Activated naive CD8-positive, alpha-beta T cell treated with anti-CD3 and anti-CD28 coated beads, Interleukin-2, amount 10 ng/mL, durations not matched to agents 7 days and 5 days (primary cell): ENCODE measurements at regions not wholly inside any gene's neighbourhood (a gene's known extent, or its start where the extent isn't known, plus 50 kb on each side); places are given as distances from the start of the nearest gene placed in this dataset.

ENCODE experiments used
- ATAC-seq: fragments of 150-1000 bp; cut with Tn5 transposase; one replicate; pipeline ENCODE4 v1.10.0; 2021; ENCODE audit warnings: low read depth, moderate library complexity
- POLR2A ChIA-PET: fragments of 350-600 bp; sonication (Branson Sonifier 250); formaldehyde crosslinking; loops from one replicate; lab custom pipeline; 2021; ENCODE audit warnings: antibody characterized with exemption; lab: Charles Lee
- DNase-seq: peaks from one replicate; pipeline ENCODE4 v3.0.0; 2021
- H3K27ac Mint-ChIP-seq: one replicate; pipeline ENCODE4 v1.8.0; 2022; ENCODE audit warnings: mild to moderate bottlenecking, mixed read lengths
- H3K27me3 Mint-ChIP-seq: one replicate; pipeline ENCODE4 v1.8.0; 2022; ENCODE audit warnings: mild to moderate bottlenecking, moderate library complexity, mixed read lengths
- H3K36me3 Mint-ChIP-seq: one replicate; pipeline ENCODE4 v1.8.0; 2021; ENCODE audit warnings: mild to moderate bottlenecking, mixed read lengths
- H3K4me1 Mint-ChIP-seq: one replicate; pipeline ENCODE4 v1.8.0; 2021; ENCODE audit warnings: mixed read lengths
- H3K4me3 Mint-ChIP-seq: one replicate; pipeline ENCODE4 v1.8.0; 2022; ENCODE audit warnings: mild to moderate bottlenecking, moderate library complexity, mixed read lengths
- H3K9me3 Mint-ChIP-seq: one replicate; pipeline ENCODE4 v1.8.0; 2021; ENCODE audit warnings: mixed read lengths

GRCh38 chr2:57615855-57616556, 430.6 kb upstream of the VRK2 start:
- Mint-ChIP-seq H3K9me3 (no peaks in the 10 kb centered on the region), H3K27me3 (no peaks in the 10 kb centered on the region), H3K4me3 (no peak overlapping the region), H3K36me3 (no peaks in the 10 kb centered on the region), H3K27ac (no peak overlapping the region), H3K4me1 (no peaks in the 10 kb centered on the region)
- POLR2A ChIA-PET: no interaction called here
- no peak for DNase-seq
- no peak for ATAC-seq

GRCh38 chr2:57617318-57617717, 429.3 kb upstream of the VRK2 start:
- H3K9me3 Mint-ChIP-seq: no peaks in the 10 kb centered on the region
- POLR2A ChIA-PET: no interaction called here
- no peaks in the 10 kb centered on the region for H3K27me3 Mint-ChIP-seq
- no peaks in the 10 kb centered on the region for H3K4me1 Mint-ChIP-seq
- ATAC-seq: no peak
- no peak overlapping the region for H3K27ac Mint-ChIP-seq
- DNase-seq: no peak
- no peak overlapping the region for H3K4me3 Mint-ChIP-seq
- no peaks in the 10 kb centered on the region for H3K36me3 Mint-ChIP-seq

- no peaks in the 10 kb centered on the region for H3K9me3 Mint-ChIP-seq
- no peak for DNase-seq
- no peaks in the 10 kb centered on the region for H3K27me3 Mint-ChIP-seq
- H3K36me3 Mint-ChIP-seq: no peaks in the 10 kb centered on the region
- H3K27ac Mint-ChIP-seq: no peak overlapping the region
- POLR2A ChIA-PET: no interaction called here
- no peak overlapping the region for H3K4me3 Mint-ChIP-seq
- H3K4me1 Mint-ChIP-seq: no peaks in the 10 kb centered on the region
- no peak for ATAC-seq
Measured at GRCh38 chr2:57621122-57621663, 425.4 kb upstream of the VRK2 start.

- Mint-ChIP-seq H3K27me3 (no peaks in the 10 kb centered on the region), H3K27ac (no peak overlapping the region), H3K36me3 (no peaks in the 10 kb centered on the region), H3K4me3 (no peak overlapping the region), H3K4me1 (no peaks in the 10 kb centered on the region), H3K9me3 (no peaks in the 10 kb centered on the region)
- ATAC-seq: no peak
- DNase-seq: no peak
- POLR2A ChIA-PET: no interaction called here
Measured at GRCh38 chr2:57622009-57622408, 424.6 kb upstream of the VRK2 start.

- DNase-seq (no peak), ATAC-seq (no peak)
- POLR2A ChIA-PET: no interaction called here
- Mint-ChIP-seq H3K27me3 (no peaks in the 10 kb centered on the region), H3K36me3 (no peaks in the 10 kb centered on the region), H3K4me3 (no peak overlapping the region), H3K9me3 (peaks cover 12% of the 10 kb centered on the region), H3K27ac (no peak overlapping the region), H3K4me1 (no peaks in the 10 kb centered on the region)
Measured at GRCh38 chr2:57656198-57656597, 390.4 kb upstream of the VRK2 start.

GRCh38 chr2:57669570-57669969, 377.0 kb upstream of the VRK2 start:
- H3K27ac Mint-ChIP-seq: no peak overlapping the region
- POLR2A ChIA-PET: no interaction called here
- no peaks in the 10 kb centered on the region for H3K36me3 Mint-ChIP-seq

GRCh38 chr2:57674025-57674424, 372.6 kb upstream of the VRK2 start:
- DNase-seq (no peak), ATAC-seq (no peak)
- H3K4me1 Mint-ChIP-seq: no peaks in the 10 kb centered on the region
- no peak overlapping the region for H3K4me3 Mint-ChIP-seq
- no peaks in the 10 kb centered on the region for H3K9me3 Mint-ChIP-seq
- no peaks in the 10 kb centered on the region for H3K36me3 Mint-ChIP-seq
- H3K27me3 Mint-ChIP-seq: no peaks in the 10 kb centered on the region
- POLR2A ChIA-PET: no interaction called here
- no peak overlapping the region for H3K27ac Mint-ChIP-seq

More at GRCh38 chr2:57669570-57669969, 377.0 kb upstream of the VRK2 start:
- Mint-ChIP-seq H3K4me3 (no peak overlapping the region), H3K4me1 (no peaks in the 10 kb centered on the region), H3K9me3 (no peaks in the 10 kb centered on the region), H3K27me3 (no peaks in the 10 kb centered on the region)
- no peak for ATAC-seq
- DNase-seq: no peak

GRCh38 chr2:57674743-57675142, 371.9 kb upstream of the VRK2 start:
- ATAC-seq (no peak), DNase-seq (no peak)
- POLR2A ChIA-PET: no interaction called here
- Mint-ChIP-seq H3K9me3 (no peaks in the 10 kb centered on the region), H3K36me3 (no peaks in the 10 kb centered on the region), H3K27me3 (no peaks in the 10 kb centered on the region), H3K27ac (no peak overlapping the region), H3K4me1 (no peaks in the 10 kb centered on the region), H3K4me3 (no peak overlapping the region)

GRCh38 chr2:57677296-57677695, 369.3 kb upstream of the VRK2 start:
- Mint-ChIP-seq H3K27ac (no peak overlapping the region), H3K4me1 (no peaks in the 10 kb centered on the region), H3K4me3 (no peak overlapping the region), H3K9me3 (no peaks in the 10 kb centered on the region), H3K36me3 (no peaks in the 10 kb centered on the region), H3K27me3 (no peaks in the 10 kb centered on the region)
- POLR2A ChIA-PET: no interaction called here
- ATAC-seq: no peak
- no peak for DNase-seq

- Mint-ChIP-seq H3K36me3 (no peaks in the 10 kb centered on the region), H3K4me3 (no peak overlapping the region), H3K27me3 (no peaks in the 10 kb centered on the region), H3K9me3 (peaks cover 3% of the 10 kb centered on the region), H3K4me1 (no peaks in the 10 kb centered on the region), H3K27ac (no peak overlapping the region)
- DNase-seq: no peak
- POLR2A ChIA-PET: no interaction called here
- ATAC-seq: no peak
Measured at GRCh38 chr2:57681650-57682049, 365.0 kb upstream of the VRK2 start.

- no peaks in the 10 kb centered on the region for H3K27me3 Mint-ChIP-seq
- ATAC-seq: no peak
- POLR2A ChIA-PET: no interaction called here
- no peak overlapping the region for H3K27ac Mint-ChIP-seq
- H3K36me3 Mint-ChIP-seq: no peaks in the 10 kb centered on the region
- no peak for DNase-seq
- no peaks in the 10 kb centered on the region for H3K4me1 Mint-ChIP-seq
- H3K9me3 Mint-ChIP-seq: peaks cover 7% of the 10 kb centered on the region
- no peak overlapping the region for H3K4me3 Mint-ChIP-seq
Measured at GRCh38 chr2:57685032-57685431, 361.6 kb upstream of the VRK2 start.

- Mint-ChIP-seq H3K27ac (no peak overlapping the region), H3K9me3 (peaks cover 4% of the 10 kb centered on the region), H3K27me3 (peaks cover 2% of the 10 kb centered on the region), H3K36me3 (no peaks in the 10 kb centered on the region), H3K4me3 (no peak overlapping the region), H3K4me1 (no peaks in the 10 kb centered on the region)
- ATAC-seq: no peak
- no peak for DNase-seq
- POLR2A ChIA-PET: no interaction called here
Measured at GRCh38 chr2:57692395-57692794, 354.2 kb upstream of the VRK2 start.

- Mint-ChIP-seq H3K27me3 (peaks cover 2% of the 10 kb centered on the region), H3K4me1 (no peaks in the 10 kb centered on the region), H3K9me3 (peaks cover 4% of the 10 kb centered on the region), H3K36me3 (no peaks in the 10 kb centered on the region), H3K27ac (no peak overlapping the region), H3K4me3 (no peak overlapping the region)
- no peak for DNase-seq
- POLR2A ChIA-PET: no interaction called here
- ATAC-seq: no peak
Measured at GRCh38 chr2:57693177-57693576, 353.4 kb upstream of the VRK2 start.

- DNase-seq: no peak
- no peak for ATAC-seq
- POLR2A ChIA-PET: no interaction called here
- peaks cover 2% of the 10 kb centered on the region for H3K27me3 Mint-ChIP-seq
- H3K27ac Mint-ChIP-seq: no peak overlapping the region
- H3K36me3 Mint-ChIP-seq: no peaks in the 10 kb centered on the region
- H3K4me3 Mint-ChIP-seq: no peak overlapping the region
- H3K4me1 Mint-ChIP-seq: no peaks in the 10 kb centered on the region
- H3K9me3 Mint-ChIP-seq: peaks cover 4% of the 10 kb centered on the region
Measured at GRCh38 chr2:57693965-57694364, 352.6 kb upstream of the VRK2 start.
